HG02759 (cell line): ENCODE measurements at regions not wholly inside any gene's neighbourhood (a gene's known extent, or its start where the extent isn't known, plus 50 kb on each side); places are given as distances from the start of the nearest gene placed in this dataset.

ENCODE experiments used
- ATAC-seq: cut with Tn5 transposase; IDR thresholded peaks from one replicate; pipeline ENCODE4 v1.9.1; 2021; ENCODE audit warnings: mild to moderate bottlenecking, moderate library complexity; ENCODE audit not compliant: unreplicated experiment

DNA sequence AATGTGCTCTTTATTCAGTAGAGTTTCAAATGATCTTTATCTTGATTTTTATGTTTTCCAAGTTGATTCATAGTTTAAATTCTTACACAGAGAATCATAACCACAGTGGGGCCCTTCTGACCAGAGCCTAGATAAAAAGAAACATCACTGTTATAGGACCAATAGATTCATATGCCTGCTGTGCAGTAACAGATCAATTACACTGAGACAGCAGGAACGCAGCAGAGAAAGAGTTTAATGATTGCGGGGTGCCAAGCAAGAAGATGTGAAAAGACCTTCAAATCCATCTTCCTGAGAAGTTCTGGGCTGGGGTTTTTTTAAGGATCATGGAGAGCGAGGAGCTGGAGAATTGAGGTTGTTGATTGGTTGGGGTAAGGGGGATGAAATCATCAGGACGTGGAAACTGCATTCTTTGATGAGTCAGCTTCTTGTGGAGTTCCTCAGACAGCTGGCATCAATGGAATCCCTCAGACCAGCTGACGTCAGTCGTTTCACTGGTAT, 346.6 kb downstream of the TBC1D4 start:
- ATAC-seq: no peak

DNA sequence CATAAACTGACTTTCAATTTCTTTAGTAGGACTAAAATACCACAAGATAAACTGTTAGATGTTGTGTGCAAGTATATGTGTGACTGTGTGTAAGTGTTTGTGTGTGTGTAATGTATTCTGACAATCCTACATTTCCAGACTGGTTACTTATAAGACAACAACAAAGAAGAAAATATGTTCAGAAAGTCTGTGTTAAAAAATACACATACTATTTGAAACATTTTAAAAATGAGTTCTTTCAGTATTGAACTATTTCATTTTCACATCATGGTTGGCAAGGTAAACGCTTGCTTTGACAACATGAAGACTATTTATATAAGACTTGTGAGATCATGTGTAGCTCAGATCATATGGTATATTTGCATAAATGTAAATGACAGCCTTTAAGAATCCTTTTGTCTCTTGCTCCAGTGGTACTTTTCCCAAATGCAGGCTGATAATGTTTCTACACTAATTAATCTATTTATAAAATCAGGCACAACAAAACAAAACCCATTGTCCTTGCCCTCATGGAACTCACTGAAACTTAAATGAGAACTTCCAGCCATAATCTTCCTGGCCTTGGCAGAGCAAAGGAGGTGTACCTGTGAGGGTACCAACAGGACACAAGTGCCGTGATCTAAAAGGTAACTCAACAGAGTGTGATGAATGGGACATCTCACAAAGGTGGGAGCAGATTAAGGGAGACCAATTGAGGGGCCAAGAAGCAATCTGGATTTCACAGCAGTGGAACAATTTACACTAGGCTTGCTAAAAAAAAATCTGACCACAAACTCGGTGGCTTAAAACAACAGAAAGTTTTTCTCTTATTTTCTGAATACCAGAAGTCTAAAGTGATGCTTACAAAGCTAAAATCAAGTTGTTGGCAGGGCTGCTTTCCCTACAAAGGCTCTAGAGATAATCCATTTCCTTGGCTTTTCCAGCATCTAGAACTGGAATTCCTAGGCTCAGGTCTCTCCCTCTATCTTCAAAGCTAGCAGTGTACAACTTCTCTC, 349.0 kb downstream of the TBC1D4 start:
- no peak for ATAC-seq

DNA sequence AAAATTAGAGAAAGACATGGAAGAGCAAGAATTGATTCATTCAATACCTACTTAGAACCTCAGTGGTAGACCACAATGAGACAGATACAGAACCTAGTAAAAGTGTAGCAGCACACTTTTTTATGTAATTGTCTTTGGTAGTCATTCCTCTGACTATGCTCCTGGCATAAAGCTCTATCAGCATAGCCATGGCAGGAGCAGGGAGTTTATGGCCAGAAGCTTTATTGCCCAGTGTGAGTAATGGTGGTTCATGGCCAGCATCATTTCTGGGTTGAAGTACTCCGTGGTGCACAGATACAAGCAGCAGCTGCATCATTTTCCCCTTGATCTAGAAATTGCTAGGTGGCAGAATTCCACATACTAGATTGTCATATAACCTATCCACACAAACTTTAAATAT, 352.6 kb downstream of the TBC1D4 start:
- no peak for ATAC-seq

DNA sequence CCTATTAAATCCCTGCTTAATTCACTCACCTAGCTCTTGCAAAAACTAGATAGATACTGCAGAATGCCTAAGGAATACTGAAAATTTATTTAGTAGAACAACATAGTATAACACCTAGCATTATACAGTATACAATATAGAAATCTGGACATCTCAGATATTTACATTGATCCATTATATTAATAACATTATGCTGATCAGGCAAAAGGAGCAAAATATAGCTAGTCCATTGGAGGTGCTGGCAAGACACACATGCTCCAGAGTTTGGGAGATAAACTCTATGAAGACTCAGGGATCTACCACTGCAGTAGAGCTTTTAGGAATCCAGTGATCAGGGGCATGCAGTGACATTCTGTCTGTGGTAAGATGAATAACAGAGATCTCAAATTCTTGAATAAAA, 357.6 kb downstream of the TBC1D4 start:
- ATAC-seq: no peak

- ATAC-seq: no peak
These were observed 358.5 kb downstream of the TBC1D4 start for GRCh38 chr13:75123428-75123827.

DNA sequence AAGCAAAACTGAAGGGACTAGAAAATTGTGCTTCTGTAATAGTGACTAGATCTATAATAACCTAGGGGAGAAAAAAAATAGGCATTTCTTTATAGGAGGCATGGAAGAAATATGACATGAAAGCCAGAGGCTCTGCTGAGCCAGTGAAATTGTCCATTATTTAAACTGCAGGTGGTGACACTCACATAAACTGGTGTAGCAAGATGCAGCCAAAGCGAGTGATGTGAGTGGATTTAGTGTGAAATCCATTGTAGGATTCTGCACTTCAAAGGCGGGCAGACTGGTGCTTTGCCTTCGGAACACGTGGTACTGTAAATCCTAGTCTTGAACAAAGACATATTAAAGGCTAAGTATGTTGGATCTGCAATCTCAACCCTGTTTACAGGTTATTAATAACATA, 361.9 kb downstream of the TBC1D4 start:
- no peak for ATAC-seq

GRCh38 chr13:75115171-75115570, 366.8 kb downstream of the TBC1D4 start:
- no peak for ATAC-seq

DNA sequence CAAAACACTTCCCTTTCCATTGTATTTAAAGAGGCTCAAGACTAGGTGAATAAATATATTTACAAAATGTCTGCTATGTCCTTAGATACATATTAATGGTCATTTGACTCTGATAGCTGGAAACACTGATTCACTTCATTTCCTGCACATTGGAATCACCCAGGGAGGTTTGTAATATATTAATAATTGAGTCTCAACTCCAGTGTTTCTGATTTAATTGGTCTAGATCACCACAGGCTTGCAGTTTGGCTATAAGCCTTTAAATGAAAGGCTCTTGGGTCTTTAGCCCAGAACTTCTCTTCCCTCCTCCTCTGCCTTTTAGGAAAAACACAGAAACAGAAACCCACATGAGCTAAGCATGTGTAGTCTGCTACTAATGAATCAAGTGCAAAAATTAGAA, 378.0 kb downstream of the TBC1D4 start:
- no peak for ATAC-seq

DNA sequence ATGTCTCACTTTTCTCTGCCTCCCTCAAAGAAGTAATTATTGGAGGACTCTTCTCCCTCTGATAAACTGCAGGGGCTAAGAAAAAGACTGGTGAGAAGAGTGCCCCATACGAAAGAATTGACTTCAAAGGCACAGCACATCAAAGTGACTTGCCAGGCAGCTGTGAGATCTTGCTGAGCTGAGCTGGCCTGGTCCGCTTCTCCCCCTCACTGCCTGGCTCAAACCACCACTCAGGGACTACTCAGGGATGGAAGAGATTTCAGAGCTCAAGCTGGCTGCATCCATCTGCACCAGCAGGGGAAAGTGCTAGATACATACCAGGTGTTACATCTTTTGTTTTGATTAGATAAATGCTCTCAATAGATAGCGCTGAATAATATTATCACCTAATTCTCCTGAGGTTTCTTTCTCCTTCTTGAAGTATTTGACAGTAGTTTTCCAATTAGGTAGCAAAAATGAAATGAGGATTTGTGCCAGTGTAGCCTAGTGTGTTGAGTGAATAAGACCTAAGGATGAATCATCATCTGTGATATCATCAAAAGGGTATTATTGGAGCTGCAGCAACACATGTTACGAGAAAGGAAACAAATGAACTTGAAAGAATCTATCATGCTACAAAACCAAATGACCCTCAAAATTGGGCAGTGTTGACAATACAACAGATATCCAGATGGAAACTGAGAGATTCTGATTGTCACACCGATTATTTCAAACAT, 379.8 kb downstream of the TBC1D4 start:
- no peak for ATAC-seq

GRCh38 chr13:75101348-75101747, 380.6 kb downstream of the TBC1D4 start:
- ATAC-seq: no peak

GRCh38 chr13:75092143-75092542, 389.8 kb downstream of the TBC1D4 start:
- no peak for ATAC-seq

DNA sequence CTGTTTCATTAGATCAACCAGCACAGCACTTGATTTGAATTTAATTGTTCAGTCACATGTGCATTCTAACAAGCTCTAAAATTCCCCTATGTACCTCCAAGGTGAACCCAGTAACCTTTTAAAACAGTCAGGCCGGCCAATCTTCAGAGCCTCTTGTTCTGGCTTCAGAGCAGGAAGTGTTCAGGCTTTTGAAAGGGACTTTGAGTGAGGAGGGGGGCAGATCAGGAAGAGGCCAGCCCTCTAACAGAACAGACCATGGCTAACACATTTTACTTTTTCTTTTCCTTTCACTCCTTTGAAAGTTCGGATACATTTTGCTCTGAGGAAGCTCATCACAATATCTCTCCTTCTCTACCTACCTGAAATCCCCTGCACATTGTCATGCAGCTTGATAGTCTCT, 390.3 kb downstream of the TBC1D4 start:
- no peak for ATAC-seq

GRCh38 chr13:75090872-75091615, 390.9 kb downstream of the TBC1D4 start:
- no peak for ATAC-seq

- no peak for ATAC-seq
These were observed 393.1 kb downstream of the TBC1D4 start for GRCh38 chr13:75088915-75089314.

- no peak for ATAC-seq
These were observed 402.7 kb downstream of the TBC1D4 start for GRCh38 chr13:75079226-75079625.

DNA sequence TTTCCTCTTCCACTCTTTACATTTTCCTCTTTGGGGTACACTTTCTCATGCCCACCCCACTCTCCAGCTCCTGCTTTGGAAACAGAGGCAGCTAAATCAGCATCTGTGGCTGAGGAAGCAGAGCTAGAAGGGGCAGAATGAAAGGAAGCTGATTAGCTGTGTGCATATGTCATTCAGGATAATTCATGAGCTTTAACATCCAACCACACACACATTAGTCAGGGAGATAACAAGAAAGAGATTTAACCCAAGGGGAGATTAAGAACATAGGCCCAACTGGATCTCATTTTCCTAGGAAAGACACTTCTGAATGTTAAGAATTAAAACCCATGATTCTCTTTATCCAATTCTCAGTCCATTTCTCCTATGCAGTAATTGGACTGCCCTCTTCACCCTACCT, 405.5 kb downstream of the TBC1D4 start:
- no peak for ATAC-seq

DNA sequence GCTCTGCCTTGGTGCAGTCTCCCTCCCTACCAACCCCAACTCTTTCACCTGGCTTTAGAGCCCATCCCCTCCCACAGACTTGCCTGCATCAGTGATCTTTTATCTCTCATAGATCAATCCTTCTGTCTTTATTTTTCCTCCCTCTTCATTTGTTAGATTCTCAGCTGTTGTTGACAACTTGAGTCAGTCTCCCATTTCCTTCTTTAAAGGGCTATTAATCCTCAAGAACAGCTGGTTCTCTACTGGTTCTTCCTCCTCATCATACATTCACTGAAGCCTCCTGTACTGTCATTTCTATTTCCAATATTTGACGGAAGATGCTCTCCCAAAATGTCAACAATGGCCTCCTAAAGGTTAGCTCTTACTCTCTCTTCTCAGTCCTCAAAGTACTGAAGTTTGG, 408.2 kb downstream of the TBC1D4 start:
- ATAC-seq: no peak

DNA sequence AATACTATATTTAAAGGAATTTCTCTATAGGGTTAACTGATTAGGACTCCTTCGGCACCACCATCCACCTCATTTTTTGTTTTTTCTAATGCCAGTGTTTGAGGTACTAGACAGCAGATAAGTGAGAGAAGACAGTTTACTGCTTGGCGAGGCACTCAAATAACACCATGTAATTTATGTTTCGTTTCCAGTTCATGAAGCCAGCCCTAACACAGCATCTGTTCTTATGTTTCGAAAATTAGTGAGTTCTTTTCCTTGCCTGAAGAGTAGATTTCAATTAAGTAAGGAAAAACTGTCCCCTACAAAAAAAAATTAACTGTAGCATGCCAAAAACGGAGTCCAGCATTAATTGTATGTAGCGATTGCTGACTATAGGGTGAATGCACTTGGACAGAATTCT, 409.1 kb downstream of the TBC1D4 start:
- ATAC-seq: no peak

- no peak for ATAC-seq
These were observed 409.6 kb downstream of the TBC1D4 start for GRCh38 chr13:75072368-75072767.

- no peak for ATAC-seq
These were observed 410.2 kb downstream of the TBC1D4 start for GRCh38 chr13:75071796-75072195.

GRCh38 chr13:75071395-75071794, 410.6 kb downstream of the TBC1D4 start:
- no peak for ATAC-seq
